ENCODE measurements at regions not wholly inside any gene's neighbourhood (a gene's known extent, or its start where the extent isn't known, plus 50 kb on each side); places are given as distances from the start of the nearest gene placed in this dataset.

DNA sequence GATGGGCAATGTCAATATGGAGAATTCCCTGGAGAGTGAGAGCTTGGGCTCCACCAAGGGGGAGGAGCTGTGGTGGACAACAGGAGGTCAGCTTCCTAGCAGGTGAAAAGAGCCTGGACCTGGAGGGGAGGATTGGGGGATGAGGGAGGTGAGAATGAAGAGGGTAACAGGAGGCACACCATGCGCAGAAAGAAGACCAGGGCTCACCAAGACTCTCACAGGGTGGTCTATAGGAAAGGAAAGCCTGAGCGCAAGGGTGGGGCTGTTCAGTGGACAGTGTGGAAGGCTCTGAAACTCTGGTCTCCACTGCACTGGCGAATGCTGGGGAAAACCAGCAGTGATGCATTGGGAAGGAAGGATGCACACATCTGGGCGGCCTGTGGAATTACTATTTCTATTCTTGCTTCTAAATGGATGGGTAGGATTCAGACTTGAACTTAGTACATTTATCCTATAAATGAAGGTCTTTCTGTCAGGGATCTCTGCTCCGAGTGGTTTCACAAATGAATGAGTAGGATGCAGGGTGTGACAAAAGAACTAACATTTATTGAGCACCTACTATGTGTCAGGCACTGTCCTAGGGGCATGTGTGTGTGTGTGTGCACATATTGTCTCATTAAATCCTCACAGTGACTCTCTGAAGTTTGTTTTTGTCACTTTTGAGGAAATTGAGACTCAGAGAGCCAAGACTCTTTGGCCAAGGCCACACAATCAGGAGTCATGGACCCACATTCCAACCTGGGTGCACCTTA, 152.7 kb downstream of the CD83 start:
- TF ChIP-seq, protein P1, sequence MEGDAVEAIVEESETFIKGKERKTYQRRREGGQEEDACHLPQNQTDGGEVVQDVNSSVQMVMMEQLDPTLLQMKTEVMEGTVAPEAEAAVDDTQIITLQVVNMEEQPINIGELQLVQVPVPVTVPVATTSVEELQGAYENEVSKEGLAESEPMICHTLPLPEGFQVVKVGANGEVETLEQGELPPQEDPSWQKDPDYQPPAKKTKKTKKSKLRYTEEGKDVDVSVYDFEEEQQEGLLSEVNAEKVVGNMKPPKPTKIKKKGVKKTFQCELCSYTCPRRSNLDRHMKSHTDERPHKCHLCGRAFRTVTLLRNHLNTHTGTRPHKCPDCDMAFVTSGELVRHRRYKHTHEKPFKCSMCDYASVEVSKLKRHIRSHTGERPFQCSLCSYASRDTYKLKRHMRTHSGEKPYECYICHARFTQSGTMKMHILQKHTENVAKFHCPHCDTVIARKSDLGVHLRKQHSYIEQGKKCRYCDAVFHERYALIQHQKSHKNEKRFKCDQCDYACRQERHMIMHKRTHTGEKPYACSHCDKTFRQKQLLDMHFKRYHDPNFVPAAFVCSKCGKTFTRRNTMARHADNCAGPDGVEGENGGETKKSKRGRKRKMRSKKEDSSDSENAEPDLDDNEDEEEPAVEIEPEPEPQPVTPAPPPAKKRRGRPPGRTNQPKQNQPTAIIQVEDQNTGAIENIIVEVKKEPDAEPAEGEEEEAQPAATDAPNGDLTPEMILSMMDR (IDR thresholded peaks at IDR 0.05) = no peak
- DNase-seq (ENCODE audit: low spot score) = no peak
- Histone ChIP-seq H3K4me3 (no peak overlapping the region), H3K27ac (no peak overlapping the region)

DNA sequence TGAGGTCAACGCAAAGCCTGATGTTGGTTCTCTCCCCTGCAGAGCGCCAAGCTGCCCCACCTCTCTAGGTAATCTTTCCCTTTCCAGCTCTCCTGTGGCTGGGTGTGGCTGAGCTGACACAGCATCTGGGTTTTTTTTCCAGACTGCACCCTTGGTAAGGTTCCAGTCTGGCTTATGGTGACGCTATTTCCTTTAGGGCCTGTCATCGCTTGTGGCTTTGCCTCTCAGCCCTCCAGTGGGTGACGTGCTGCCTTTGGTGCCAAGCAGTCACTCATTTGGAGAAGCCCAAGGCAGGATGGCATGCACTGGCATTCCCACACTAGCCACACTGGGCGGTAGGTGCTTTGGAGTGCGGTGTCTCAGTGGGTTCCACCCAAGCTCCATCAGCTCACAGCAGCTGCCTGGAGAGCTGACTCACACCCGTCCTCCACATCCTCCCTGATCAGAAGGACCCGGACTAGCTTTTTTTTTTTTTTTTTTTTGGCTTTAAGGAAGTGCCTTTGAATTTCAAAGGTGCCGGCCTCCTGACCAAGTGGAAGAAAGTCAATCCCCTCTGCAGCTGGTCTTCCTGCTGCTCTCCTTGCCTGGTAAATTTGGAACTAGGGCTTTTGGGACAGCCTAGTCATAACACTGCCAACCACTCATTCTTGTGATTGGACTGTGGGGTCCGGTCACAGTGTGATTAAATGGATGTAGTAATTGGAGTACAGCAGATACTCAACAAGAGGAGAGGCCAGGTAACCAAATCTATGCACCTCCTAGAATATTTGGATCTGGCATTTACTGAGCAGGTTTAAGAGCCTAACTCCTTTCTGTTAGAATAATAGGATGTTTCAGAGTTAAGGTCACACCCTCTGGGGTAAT, 153.6 kb downstream of the CD83 start:
- no peak for DNase-seq (ENCODE audit: low spot score)
- TF ChIP-seq, protein P1 (IDR thresholded peaks at IDR 0.05) = no peak
- H3K4me3 ChIP-seq = no peak overlapping the region
- H3K27ac ChIP-seq = no peak overlapping the region

DNA sequence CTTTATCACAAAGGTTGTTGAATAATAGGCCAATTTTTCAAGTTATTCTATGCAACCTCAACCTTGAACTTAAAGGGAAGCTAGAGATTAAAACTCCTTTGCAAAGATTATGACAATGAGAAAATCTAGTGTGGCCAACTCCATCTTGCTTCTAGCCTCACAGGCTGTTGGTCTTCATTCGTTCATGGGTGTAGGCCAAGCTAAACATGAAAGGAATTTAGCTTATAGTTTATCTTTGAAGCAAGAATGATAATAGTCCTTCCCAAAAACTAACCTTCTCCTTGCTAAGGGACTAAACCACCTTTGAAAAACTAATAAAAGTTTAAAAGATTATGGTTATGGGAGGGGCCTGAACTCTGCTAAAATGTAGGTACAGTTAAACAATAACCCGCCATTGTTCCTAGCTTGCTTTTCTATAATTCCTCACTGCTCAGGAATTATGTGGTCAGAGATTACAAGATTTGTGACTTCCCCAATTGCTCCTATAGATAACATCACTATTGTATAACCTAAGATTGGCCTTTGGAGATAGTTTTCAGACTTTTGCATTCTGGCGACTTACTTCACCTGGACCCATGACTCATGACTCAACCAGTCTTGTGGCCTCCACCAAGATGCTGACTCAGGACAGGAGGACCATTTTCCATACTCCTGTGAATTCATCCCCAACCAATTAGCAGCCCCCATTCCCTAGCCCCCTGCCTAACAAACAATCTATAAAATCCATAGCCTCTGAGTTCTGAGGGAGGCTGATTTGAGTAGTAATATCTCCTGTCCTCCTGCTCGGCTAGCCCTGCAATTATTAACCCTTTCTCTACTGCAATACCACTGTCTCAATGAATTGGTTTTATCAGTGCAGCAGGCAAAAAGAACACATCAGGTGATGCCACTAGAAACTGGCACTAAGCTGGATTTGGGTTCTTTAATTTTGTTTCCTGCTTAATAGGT, 154.5 kb downstream of the CD83 start:
- Histone ChIP-seq H3K4me3 (no peak overlapping the region), H3K27ac (no peak overlapping the region)
- DNase-seq (ENCODE audit: low spot score) = no peak
- TF ChIP-seq, protein P1 (IDR thresholded peaks at IDR 0.05) = no peak

DNA sequence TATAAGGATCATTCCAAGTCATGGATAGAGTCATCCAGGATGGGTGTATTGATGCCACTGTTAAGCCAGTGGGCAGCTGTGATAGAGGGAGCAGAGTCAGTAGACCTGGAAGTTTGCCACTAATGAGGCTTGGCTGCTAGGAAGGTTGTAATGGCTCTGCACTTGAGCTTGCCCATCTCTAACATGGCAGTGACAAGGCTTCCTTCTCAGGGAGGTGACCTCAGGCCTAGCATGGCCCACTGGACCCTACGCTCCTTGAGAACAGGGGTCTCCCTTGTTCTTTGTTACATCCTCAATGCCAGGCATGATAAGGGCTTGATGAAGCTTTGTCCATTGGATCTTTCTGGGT, 155.1 kb downstream of the CD83 start:
- Histone ChIP-seq H3K27ac (no peak overlapping the region), H3K4me3 (no peak overlapping the region)
- DNase-seq (ENCODE audit: low spot score) = no peak
- TF ChIP-seq, protein P1 (IDR thresholded peaks at IDR 0.05) = no peak

DNA sequence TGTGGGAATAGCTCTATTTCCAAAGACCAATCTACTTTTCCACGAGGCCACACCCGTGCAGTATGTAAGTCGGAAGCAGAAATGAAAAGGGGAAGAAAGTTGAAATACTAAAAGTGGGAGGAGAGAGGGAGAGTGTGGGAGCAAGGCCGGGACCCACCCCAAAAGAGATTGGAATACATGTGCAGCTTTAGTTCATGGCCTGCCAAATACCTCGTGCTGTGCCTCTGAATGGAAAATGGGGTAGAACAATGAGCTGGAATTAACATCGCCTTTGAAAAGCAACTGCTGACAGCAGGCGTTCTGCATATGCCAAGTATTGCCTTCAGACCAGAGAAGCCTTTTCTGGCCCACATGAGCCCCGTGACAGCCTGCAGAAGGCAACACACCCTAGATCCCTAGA, 155.6 kb downstream of the CD83 start:
- TF ChIP-seq, protein P1 (IDR thresholded peaks at IDR 0.05) = no peak
- no peak overlapping the region for H3K27ac ChIP-seq
- no peak overlapping the region for H3K4me3 ChIP-seq
- no peak for DNase-seq (ENCODE audit: low spot score)

DNA sequence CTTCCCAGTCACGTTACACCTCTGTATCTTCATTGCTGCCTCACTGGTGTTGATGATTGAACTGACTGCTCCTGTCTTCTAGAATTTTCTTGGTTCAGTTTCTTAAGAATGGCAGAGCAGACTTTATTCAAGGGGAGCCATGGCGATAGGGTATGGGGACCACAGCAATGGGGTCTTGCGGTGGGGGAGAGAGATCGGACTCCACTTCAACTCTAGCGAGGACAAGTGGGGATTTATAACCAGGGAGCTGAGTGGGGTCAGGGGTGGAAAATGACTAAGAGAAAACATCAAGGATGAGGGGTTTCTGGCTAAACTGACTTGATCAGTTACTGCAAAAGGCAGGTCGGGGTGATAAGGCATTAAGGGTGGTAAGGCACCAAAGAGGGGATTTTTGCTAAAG, 156.4 kb downstream of the CD83 start:
- TF ChIP-seq, protein P1 (IDR thresholded peaks at IDR 0.05) = no peak
- no peak for DNase-seq (ENCODE audit: low spot score)
- no peak overlapping the region for H3K4me3 ChIP-seq

More for the DNA sequence above, 156.4 kb downstream of the CD83 start:
- H3K27ac ChIP-seq = no peak overlapping the region

Data from coronary artery (tissue), 2 donors.